Dedifferentiated amniotic fluid mesenchymal stem cell (primary cell): ENCODE measurements at regions not wholly inside any gene's neighbourhood (a gene's known extent, or its start where the extent isn't known, plus 50 kb on each side); places are given as distances from the start of the nearest gene placed in this dataset.

Source experiments
- DNase-seq: peaks from one replicate; pipeline ENCODE4 v3.0.0-alpha.2; 2016; ENCODE audit errors: extremely low spot score

DNA sequence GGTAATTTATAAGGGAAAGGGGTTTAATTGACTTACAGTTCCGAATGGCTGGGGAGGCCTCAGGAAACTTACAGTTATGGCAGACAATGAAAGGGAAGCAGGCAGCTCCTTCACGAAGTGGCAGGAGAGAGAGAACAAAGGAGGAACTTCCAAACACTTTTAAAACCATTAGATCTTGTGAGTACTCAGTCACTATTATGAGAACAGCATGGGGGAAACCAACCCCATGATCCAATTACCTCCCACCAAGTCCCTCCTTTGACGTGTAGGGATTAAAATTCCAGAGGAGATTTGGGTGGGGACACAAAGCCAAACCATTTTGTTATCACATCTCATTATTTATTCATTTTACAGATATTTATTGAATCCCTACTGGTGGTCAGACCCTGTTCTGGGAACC is 822.8 kb downstream of the GALC start:
- DNase-seq = no peak

DNA sequence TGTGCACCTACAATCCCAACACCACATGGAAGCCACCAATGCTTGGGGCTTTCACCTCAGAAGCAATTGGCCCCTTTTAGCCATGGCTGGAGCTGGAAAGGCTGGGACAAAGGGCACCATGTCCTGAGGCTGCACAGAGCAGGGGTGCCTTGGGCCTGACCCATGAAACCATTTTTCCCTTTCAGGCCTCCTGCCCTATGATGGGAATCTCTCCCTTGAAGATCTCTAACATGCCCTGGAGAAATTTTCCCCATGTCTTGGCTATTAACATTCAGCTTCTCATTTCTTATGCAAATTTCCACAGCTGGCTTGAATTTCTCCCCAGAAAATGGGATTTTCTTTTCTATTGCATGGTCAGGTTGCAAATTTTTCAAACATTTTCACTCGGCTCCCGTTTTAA is 823.6 kb downstream of the GALC start:
- no peak for DNase-seq

DNA sequence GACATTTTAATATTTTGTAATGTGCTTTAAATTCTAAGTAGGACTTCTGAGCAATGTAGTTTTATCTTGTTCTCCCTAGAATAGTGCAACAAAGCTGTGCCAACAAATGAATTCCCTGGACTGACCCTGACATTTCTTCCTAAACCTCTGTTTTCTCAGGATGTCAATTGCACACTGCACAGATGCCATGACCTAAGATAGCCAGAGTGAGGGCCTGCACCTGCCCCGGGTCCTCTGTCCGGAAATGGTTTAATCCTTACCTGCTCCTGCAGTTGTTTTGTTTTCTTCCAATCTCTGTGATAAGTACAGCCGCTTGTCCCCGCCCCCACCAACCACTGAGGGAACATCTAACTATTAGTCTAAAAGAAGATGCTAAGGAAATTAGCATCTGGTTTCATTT is 831.5 kb downstream of the GALC start:
- DNase-seq = no peak

- DNase-seq = no peak
These were observed 832.0 kb downstream of the GALC start for GRCh38 chr14:87160989-87161388.

GRCh38 chr14:87158283-87158682 is 834.7 kb downstream of the GALC start:
- no peak for DNase-seq

GRCh38 chr14:87156878-87157277 is 836.1 kb downstream of the GALC start:
- no peak for DNase-seq

DNA sequence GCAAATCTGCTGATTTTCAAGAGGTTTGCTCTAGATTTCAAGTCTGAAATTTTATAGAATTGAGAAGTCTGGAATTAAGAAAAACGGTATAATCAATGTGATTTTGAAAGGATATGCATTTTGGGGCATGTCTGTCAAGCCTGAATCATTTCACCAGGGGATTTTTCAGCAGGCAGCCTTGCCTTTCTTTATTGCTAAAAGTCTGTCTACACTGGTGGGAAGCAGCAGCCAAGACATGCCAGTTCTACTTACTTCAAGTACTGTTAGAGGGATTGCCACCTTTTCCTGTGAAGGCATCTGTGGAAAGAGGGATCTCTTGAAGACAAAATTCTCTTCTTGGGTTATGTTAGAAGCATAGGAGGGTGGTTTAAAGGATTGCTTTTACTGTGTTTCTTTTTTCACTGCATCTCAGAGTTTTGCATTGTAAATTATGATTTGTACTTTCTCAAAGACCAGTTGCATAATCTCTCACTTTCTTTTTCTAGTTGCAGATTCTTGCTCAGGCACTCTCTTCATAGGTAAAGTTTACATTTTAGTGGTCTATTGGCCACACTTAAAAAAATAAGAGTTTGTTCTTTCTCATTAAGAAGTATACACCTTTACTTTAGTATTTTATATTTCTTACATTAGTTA is 837.0 kb downstream of the GALC start:
- DNase-seq = no peak

GRCh38 chr14:87153901-87154300 is 839.1 kb downstream of the GALC start:
- no peak for DNase-seq

DNA sequence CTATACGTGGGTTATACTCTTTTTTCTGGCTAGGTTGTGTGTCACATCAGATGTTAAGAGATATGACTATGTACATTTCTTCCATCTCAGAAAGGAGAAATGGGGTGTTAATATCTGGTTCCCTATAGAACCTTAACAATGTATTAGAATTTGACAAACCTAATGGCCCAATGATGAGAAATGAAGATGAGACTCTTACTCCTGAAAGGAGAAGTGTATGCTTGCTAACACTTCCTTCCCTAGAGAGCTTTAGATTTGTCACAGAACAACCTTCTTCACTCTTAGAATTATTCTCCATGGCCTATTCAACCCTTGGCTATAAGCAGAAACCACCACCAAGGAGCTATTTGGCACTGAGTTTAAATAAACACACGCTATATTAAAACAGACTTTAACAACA is 839.6 kb downstream of the GALC start:
- DNase-seq = no peak

DNA sequence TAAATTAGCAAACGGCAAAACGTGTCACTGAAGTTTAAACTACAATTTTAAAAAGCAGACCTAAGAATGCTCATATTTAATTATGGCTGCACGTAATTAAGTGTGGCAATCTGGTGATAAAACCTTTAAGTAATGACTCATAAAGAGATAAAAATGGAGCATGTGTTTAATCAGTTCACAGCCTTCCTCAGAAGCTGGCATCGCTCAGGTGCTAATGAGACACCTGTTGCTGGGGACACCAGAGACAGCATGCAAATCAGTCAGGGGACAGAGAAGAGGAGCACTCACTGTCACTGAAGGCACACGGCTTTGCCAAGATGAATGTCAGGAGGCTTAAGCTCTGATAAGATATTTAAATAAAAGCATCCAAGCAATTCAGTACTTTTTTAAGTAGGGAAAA is 840.3 kb downstream of the GALC start:
- DNase-seq = no peak

- DNase-seq = no peak
These were observed 843.2 kb downstream of the GALC start for GRCh38 chr14:87149583-87150354.

DNA sequence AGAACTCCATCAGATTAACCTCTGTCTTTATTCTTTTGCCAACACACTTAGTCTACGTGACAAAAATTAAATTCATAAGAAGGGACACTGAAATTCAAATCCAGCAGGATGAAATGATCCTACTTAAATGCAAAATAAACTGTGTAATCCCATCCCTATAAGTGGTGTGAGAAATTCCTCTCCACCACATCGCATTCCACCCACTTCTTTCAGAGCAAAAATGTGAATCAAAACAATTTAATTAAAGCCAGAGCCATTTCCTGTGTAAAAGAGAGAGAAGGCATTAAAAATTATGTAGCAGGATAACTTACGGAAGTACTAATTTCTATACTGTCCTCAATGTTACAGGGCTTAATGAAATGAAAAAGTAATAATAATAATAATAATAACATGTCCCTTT is 844.3 kb downstream of the GALC start:
- DNase-seq = no peak

DNA sequence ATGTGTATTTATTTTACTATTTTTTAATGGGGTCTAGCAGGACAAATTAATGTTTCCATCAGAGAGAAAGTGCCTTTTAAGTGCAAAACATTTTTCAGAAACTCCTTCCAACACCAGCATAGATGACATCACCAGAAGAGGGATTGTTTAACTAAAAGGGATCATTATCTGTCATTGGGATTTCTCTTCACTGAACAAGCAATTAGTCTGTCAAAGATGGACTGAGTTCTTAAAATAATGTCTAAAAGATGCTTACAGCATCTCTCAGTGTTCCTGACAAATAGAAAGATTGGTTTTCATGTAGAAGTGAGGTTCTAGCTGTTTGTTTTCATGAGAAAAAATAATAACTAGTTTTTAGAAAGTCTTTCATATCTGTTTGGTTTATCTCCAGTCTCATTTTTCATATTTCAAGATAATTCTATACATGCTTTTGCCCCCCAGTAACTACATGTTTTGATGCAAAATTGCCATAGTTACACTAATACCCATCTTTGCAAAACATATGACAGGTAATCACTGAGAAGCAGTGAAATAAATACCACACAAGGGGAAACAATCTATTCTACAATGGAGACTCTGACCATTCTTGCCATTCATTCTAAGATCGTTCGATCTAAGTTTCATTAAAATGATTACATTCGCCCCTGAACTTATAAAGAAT is 850.3 kb downstream of the GALC start:
- DNase-seq = no peak

- DNase-seq = no peak
These were observed 851.2 kb downstream of the GALC start for GRCh38 chr14:87141801-87142200.

GRCh38 chr14:87139299-87139698 is 853.7 kb downstream of the GALC start:
- DNase-seq = no peak

DNA sequence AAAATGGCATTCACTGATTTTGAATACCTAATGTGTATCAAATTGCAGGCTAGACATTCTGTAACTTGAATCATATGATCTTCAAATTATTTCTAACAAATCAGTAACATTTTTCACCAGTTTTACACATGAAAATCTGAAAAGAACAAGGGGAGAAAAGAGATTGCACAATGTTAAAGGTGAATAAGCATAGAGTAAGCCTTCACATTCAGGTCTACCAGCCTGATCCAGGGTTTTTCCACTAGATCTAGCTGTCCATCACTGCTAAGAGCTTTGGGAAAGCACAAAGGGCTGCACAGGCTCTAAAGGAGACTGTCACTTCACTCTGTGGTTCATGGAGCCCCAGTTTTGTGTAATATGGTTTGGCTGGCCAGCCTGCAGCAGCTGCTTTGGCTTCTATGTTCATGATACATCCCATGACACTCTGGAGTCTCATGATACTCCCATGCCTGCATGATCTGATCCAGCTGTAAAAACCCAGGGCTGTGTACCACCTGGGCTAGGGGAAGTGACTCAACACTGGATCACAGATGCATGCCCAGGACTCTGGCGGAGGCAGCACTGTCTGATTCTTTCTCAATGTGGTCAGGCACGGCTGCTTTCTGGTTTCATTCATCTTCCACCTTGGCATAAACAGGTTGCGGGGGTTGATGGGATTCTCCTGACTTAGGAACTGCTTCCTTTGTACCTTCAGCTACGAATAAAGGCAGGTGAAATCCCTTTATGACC is 859.7 kb downstream of the GALC start:
- no peak for DNase-seq

DNA sequence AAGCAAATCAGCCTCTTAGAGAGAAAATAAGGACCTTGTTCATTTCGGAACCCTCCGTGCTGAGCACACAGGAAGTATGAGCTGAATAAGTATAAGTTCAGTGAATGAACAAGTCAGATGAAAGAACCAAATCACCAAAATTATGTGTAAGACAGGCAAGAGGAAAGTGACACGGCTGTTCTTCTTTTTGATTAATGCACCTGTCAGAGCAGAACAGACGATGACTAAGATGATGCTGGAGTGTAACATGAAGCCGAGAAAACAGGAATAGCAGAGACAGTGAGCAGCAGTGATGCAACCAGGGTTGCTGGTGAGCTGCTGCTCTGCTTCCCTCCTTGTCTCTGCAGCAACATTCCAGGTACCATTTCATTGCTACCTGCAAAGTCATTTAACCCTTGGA is 861.1 kb downstream of the GALC start:
- DNase-seq = no peak

GRCh38 chr14:87122166-87122565 is 870.8 kb downstream of the GALC start:
- no peak for DNase-seq

- DNase-seq = no peak
These were observed 871.3 kb downstream of the GALC start for GRCh38 chr14:87121716-87122115.

GRCh38 chr14:87115234-87115633 is 877.7 kb downstream of the GALC start:
- no peak for DNase-seq

- no peak for DNase-seq
These were observed 879.7 kb downstream of the GALC start for GRCh38 chr14:87113286-87113685.

- no peak for DNase-seq
These were observed 881.2 kb downstream of the GALC start for GRCh38 chr14:87111741-87112140.
